ENCODE measurements at regions not wholly inside any gene's neighbourhood (a gene's known extent, or its start where the extent isn't known, plus 50 kb on each side); places are given as distances from the start of the nearest gene placed in this dataset.

DNA sequence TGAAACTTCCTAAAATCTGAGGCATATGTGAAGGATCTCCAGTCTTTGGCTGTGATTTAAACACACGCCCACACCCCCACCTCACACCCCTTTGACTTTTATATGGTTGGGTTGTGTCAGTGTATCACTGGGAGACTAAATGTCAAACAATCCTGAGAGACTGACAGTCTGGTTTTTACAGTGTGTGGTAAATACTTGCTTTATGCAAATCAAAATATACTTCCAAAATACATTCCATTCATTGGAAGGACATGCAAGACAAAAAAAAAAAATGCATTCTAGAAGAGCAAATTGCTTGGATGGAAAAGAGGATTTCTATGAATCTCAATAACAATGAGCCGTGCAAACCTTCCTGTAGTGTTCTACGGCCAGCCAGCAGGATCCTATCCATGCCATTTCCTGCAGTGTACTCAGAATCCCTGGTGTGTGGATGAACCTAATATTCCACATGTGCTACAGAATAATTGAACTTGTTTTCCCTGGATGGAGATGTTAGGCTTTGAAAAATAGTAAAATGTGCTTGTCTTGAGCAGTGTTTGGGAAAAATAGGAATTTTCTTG lies 602.1 kb upstream of the GOT2 start:
- no peak for TF ChIP-seq FOXP1 (IDR thresholded peaks at IDR 0.05)
- no peak for TF ChIP-seq FOXP1 (CRISPR knock-in tag; IDR thresholded peaks at IDR 0.05)
- TF ChIP-seq EP300 (IDR thresholded peaks at IDR 0.05; ENCODE audit: low read depth in 2 of 2, low read length in 2 of 2): no peak
- TF ChIP-seq EP300 (CRISPR knock-in tag; IDR thresholded peaks at IDR 0.05; ENCODE audit: borderline replicate concordance): no peak
- TF ChIP-seq CHD2 (IDR thresholded peaks at IDR 0.05; ENCODE audit: low read depth, low read length): no peak
- no peak for TF ChIP-seq RBAK (CRISPR knock-in tag; IDR thresholded peaks at IDR 0.05)
- TF ChIP-seq SMAD1 (CRISPR knock-in tag; IDR thresholded peaks at IDR 0.05; ENCODE audit: borderline replicate concordance, low read depth): no peak

Measured in HepG2 (cell line).